ENCODE measurements at regions not wholly inside any gene's neighbourhood (a gene's known extent, or its start where the extent isn't known, plus 50 kb on each side); places are given as distances from the start of the nearest gene placed in this dataset.

DNA sequence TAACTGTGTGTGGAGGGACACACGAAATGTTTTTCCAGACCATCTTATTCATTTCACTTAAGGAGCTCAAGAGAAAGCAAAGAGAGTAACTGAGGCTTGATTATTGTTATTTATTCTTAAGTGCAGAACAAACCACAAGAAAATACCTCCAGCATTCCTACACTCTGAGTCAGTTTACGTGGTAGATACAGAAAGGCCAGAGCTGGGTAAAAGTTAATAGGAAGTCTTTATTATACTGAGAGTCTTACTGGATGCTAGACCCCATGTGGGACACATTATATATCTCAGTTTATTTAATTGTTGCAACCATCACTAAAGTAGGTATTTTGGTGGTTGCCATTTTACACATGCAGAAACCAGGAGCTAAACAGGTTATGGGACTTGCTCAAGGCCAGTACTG is 261.4 kb upstream of the POU2AF2 start:
- Histone ChIP-seq H3K9me3 (ENCODE audit: control insufficient read depth in 4 of 4, low read length in 3 of 4) (no peaks in the 10 kb centered on the region), H3K36me3 (ENCODE audit: control insufficient read depth in 4 of 4, insufficient read depth in 3 of 4, low read depth in 1 of 4, low read length in 3 of 4) (no peaks in the 10 kb centered on the region), H3K9ac (ENCODE audit: low read depth in 1 of 2, low read length in 2 of 2) (no peak overlapping the region), H3K27ac (ENCODE audit: low read depth in 1 of 2, low read length in 2 of 2) (no peak overlapping the region), H3K4me1 (ENCODE audit: control insufficient read depth in 4 of 4, insufficient read depth in 4 of 4, low read length in 3 of 4) (peaks cover 0 to under 1% (median 0%) of the 10 kb centered on the region in 4 donors), H3K4me3 (ENCODE audit: low read depth in 1 of 3, low read length in 3 of 3) (no peak overlapping the region), H3K27me3 (ENCODE audit: control insufficient read depth in 4 of 4, insufficient read depth in 4 of 4, low read length in 3 of 4) (no peaks in the 10 kb centered on the region)
- no peak for DNase-seq (ENCODE audit: low spot score)
- TF ChIP-seq TAF1 (conservative IDR thresholded peaks at IDR 0.05) (no peak), FOXA1 (IDR thresholded peaks at IDR 0.05) (no peak), YY1 (IDR thresholded peaks at IDR 0.05) (no peak)
- 87% methylated on average over 2 of the region's 2 CpGs for WGBS

DNA sequence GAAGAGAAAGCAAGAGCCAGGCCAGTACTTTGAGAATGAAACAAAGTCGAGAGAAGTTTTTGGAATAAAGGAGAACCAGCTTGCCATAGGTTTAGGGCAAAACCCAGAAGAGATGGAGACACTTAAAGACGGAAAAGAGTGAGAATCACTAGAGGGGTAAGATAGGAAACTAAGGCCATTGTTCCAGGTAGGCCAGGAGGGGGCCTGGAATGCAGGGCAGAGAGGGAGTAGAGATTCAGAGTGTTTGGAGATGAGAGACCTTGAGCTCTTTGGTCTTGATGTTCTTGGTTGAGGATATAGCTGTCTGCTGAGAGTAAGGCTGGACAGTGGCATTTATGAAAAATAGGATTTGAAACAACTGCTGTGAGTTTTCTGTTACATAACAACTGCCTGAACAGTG is 263.3 kb upstream of the POU2AF2 start:
- TF ChIP-seq, protein P1, sequence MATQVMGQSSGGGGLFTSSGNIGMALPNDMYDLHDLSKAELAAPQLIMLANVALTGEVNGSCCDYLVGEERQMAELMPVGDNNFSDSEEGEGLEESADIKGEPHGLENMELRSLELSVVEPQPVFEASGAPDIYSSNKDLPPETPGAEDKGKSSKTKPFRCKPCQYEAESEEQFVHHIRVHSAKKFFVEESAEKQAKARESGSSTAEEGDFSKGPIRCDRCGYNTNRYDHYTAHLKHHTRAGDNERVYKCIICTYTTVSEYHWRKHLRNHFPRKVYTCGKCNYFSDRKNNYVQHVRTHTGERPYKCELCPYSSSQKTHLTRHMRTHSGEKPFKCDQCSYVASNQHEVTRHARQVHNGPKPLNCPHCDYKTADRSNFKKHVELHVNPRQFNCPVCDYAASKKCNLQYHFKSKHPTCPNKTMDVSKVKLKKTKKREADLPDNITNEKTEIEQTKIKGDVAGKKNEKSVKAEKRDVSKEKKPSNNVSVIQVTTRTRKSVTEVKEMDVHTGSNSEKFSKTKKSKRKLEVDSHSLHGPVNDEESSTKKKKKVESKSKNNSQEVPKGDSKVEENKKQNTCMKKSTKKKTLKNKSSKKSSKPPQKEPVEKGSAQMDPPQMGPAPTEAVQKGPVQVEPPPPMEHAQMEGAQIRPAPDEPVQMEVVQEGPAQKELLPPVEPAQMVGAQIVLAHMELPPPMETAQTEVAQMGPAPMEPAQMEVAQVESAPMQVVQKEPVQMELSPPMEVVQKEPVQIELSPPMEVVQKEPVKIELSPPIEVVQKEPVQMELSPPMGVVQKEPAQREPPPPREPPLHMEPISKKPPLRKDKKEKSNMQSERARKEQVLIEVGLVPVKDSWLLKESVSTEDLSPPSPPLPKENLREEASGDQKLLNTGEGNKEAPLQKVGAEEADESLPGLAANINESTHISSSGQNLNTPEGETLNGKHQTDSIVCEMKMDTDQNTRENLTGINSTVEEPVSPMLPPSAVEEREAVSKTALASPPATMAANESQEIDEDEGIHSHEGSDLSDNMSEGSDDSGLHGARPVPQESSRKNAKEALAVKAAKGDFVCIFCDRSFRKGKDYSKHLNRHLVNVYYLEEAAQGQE (IDR thresholded peaks at IDR 0.05), result no peak
- no peak for TF ChIP-seq HNF4A (conservative IDR thresholded peaks at IDR 0.05)
- TF ChIP-seq, protein P2, sequence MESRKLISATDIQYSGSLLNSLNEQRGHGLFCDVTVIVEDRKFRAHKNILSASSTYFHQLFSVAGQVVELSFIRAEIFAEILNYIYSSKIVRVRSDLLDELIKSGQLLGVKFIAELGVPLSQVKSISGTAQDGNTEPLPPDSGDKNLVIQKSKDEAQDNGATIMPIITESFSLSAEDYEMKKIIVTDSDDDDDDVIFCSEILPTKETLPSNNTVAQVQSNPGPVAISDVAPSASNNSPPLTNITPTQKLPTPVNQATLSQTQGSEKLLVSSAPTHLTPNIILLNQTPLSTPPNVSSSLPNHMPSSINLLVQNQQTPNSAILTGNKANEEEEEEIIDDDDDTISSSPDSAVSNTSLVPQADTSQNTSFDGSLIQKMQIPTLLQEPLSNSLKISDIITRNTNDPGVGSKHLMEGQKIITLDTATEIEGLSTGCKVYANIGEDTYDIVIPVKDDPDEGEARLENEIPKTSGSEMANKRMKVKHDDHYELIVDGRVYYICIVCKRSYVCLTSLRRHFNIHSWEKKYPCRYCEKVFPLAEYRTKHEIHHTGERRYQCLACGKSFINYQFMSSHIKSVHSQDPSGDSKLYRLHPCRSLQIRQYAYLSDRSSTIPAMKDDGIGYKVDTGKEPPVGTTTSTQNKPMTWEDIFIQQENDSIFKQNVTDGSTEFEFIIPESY (IDR thresholded peaks at IDR 0.05), result no peak
- TF ChIP-seq SP1 (IDR thresholded peaks at IDR 0.05), result no peak
- TF ChIP-seq RXRA (IDR thresholded peaks at IDR 0.05), result no peak
- TF ChIP-seq, protein P3, sequence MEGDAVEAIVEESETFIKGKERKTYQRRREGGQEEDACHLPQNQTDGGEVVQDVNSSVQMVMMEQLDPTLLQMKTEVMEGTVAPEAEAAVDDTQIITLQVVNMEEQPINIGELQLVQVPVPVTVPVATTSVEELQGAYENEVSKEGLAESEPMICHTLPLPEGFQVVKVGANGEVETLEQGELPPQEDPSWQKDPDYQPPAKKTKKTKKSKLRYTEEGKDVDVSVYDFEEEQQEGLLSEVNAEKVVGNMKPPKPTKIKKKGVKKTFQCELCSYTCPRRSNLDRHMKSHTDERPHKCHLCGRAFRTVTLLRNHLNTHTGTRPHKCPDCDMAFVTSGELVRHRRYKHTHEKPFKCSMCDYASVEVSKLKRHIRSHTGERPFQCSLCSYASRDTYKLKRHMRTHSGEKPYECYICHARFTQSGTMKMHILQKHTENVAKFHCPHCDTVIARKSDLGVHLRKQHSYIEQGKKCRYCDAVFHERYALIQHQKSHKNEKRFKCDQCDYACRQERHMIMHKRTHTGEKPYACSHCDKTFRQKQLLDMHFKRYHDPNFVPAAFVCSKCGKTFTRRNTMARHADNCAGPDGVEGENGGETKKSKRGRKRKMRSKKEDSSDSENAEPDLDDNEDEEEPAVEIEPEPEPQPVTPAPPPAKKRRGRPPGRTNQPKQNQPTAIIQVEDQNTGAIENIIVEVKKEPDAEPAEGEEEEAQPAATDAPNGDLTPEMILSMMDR (IDR thresholded peaks at IDR 0.05; ENCODE audit: low read depth, low read length, missing input control), result no peak
- no peak for TF ChIP-seq FOXA2 (IDR thresholded peaks at IDR 0.05)
- no peak for TF ChIP-seq NR2F2 (IDR thresholded peaks at IDR 0.05)
- H3K27me3 ChIP-seq (ENCODE audit: control insufficient read depth in 4 of 4, insufficient read depth in 4 of 4, low read length in 3 of 4), result no peaks in the 10 kb centered on the region
- H3K4me1 ChIP-seq (ENCODE audit: control insufficient read depth in 4 of 4, insufficient read depth in 4 of 4, low read length in 3 of 4), result no peaks in the 10 kb centered on the region
- no peaks in the 10 kb centered on the region for H3K36me3 ChIP-seq (ENCODE audit: control insufficient read depth in 4 of 4, insufficient read depth in 3 of 4, low read depth in 1 of 4, low read length in 3 of 4)
- no peaks in the 10 kb centered on the region for H3K9me3 ChIP-seq (ENCODE audit: control insufficient read depth in 4 of 4, low read length in 3 of 4)
- 87% methylated on average over 2 of the region's 2 CpGs for WGBS
- H3K4me3 ChIP-seq (ENCODE audit: low read depth in 1 of 3, low read length in 3 of 3), result no peak overlapping the region
- no peak for DNase-seq (ENCODE audit: low spot score)
- no peak overlapping the region for H3K27ac ChIP-seq (ENCODE audit: low read depth in 1 of 2, low read length in 2 of 2)
- H3K9ac ChIP-seq (ENCODE audit: low read depth in 1 of 2, low read length in 2 of 2), result no peak overlapping the region

DNA sequence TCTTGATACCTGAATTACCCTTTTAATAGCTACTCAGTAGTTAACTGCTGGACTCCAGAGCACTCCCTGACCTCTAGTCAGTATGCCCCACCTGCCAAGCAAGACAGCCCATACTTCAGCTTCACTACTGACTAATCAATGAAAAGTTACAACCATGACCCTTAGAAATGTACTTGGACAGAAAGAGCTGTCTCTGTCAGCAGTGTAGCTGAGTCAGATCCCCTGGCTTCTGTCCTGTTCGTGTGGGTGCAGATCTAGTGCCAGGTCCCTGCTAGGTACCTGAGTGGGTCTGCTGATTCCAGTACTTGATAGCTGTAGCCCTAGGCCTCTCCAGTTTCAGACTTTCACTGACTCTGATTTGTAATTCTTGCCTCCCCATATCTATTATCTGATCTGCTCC is 265.8 kb upstream of the POU2AF2 start:
- Histone ChIP-seq H3K36me3 (ENCODE audit: control insufficient read depth in 4 of 4, insufficient read depth in 3 of 4, low read depth in 1 of 4, low read length in 3 of 4) (no peaks in the 10 kb centered on the region), H3K27me3 (ENCODE audit: control insufficient read depth in 4 of 4, insufficient read depth in 4 of 4, low read length in 3 of 4) (no peaks in the 10 kb centered on the region), H3K27ac (ENCODE audit: low read depth in 1 of 2, low read length in 2 of 2) (no peak overlapping the region), H3K4me1 (ENCODE audit: control insufficient read depth in 4 of 4, insufficient read depth in 4 of 4, low read length in 3 of 4) (no peaks in the 10 kb centered on the region), H3K9me3 (ENCODE audit: control insufficient read depth in 4 of 4, low read length in 3 of 4) (no peaks in the 10 kb centered on the region), H3K4me3 (ENCODE audit: low read depth in 1 of 3, low read length in 3 of 3) (no peak overlapping the region), H3K9ac (ENCODE audit: low read depth in 1 of 2, low read length in 2 of 2) (no peak overlapping the region)
- DNase-seq (ENCODE audit: low spot score), result no peak
- 93% methylated on average over 1 of the region's 1 CpG for WGBS
- TF ChIP-seq NR2F2 (IDR thresholded peaks at IDR 0.05) (no peak), FOXA1 (IDR thresholded peaks at IDR 0.05) (no peak), GABPA (IDR thresholded peaks at IDR 0.05 in 1 of 2, conservative IDR thresholded peaks at IDR 0.05 in 1 of 2) (no peak), HNF4A (conservative IDR thresholded peaks at IDR 0.05) (no peak), JUND (IDR thresholded peaks at IDR 0.05) (no peak), HNF4G (IDR thresholded peaks at IDR 0.05) (no peak), TAF1 (conservative IDR thresholded peaks at IDR 0.05) (no peak), YY1 (IDR thresholded peaks at IDR 0.05) (no peak), RAD21 (IDR thresholded peaks at IDR 0.05) (no peak)
- TF ChIP-seq, protein P4, sequence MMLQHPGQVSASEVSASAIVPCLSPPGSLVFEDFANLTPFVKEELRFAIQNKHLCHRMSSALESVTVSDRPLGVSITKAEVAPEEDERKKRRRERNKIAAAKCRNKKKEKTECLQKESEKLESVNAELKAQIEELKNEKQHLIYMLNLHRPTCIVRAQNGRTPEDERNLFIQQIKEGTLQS (IDR thresholded peaks at IDR 0.05), result no peak
- TF ChIP-seq, protein P2 (IDR thresholded peaks at IDR 0.05), result no peak
- TF ChIP-seq, protein P3 (IDR thresholded peaks at IDR 0.05; ENCODE audit: low read depth, low read length, missing input control), result no peak
